Limb (tissue), 2 donors: ENCODE measurements at regions not wholly inside any gene's neighbourhood (a gene's known extent, or its start where the extent isn't known, plus 50 kb on each side); places are given as distances from the start of the nearest gene placed in this dataset.
"Not testable (repeated sequence)": the region's sequence is repeated elsewhere in the genome, so short reads cannot be mapped to it uniquely, and the experiment has no call there.

Source experiments
- DNase-seq, 2 donors: peaks; one replicate each; pipeline ENCODE4 v3.0.0-alpha.2; 2016; ENCODE audit errors: extremely low spot score in 2 of 2

DNA sequence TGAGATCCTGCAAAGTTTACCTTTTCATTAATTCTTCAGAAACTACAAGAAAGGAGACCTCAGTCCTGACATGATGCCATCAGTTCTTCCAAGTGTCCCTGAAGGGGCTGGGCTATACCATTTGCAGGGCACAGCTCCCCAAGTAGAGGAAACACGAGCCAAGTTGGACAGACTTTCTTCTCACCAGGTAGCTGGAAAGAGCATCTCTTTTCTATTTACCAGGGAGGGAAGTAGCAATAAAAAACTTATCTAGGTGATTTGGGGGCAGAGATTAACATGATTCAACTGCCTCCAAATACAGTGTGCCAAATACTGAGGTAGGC lies 103.9 kb upstream of the KCND3 start:
- DNase-seq: no peak

DNA sequence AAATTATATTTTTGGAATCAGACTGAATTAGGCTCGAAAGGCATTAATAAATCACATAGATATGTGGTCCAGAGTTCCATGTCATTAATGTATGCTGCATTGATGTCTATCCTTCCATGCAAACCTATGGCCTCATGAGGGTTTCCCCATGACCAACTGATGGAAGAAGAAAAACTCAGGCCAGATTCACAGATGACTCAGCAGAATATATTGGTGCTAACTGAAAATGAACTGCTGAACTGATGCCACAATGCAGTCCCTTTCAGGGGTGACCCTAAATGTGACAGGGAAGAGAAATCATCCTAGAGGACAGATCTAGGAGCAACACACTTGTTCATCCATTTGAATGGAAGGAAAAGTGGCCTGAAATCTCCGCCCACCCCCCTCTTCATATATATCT lies 110.5 kb upstream of the KCND3 start:
- no peak for DNase-seq

DNA sequence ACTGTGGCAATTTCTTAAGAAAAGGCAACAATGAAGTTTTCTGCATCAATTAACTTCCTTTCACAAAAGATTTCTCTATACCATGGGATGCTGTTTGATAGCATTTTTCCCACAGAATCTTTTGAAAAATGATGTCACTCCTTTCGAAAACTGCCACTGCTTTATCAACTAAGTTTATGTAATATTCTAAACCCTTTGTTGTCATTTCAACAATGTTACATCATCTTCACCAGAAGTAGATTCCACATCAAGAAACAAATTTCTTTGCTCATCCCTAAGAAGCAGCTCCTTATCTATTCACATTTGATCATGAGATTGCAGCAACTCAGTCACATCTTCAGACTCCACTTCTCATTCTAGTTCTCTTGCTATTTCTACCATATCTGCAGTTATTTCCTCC lies 116.1 kb upstream of the KCND3 start:
- no peak for DNase-seq

DNA sequence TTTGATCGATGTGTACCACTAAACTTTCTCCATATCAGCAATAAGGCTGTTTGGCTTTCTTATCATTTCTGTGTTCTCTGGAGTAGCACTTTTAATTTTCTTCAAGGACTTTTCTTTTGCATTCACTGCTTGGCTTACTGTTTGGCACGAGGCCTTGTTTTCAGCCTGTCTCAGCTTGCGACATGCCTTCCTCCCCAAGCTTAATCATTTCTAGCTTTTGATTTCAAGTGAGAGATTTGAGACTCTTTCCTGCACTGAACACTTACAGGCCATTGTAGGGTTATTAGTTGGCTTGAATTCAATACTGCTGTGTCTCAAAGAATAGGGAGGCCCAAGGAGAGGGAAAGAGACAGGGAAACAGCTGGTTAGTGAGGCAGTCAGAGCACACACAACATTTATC lies 120.6 kb upstream of the KCND3 start:
- no peak for DNase-seq

DNA sequence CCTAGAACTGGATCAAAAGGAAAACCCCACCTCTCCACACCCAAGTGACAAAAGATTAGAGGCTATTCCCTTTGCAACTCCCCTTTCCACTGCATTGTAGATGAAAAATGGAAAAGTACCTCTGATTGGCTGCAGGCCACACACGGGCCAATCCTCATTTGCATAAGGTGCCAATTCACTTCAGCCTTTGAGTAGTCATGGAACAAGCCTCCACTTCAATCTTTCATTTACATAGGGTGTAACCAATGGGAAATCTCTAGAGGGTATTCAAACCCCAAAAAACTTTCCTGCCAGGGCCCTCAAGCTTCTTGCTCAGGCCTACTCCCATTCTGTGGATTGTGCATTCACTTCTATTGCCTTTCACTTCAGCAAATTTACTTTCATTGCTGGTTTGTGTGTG lies 122.3 kb upstream of the KCND3 start:
- DNase-seq: no peak

DNA sequence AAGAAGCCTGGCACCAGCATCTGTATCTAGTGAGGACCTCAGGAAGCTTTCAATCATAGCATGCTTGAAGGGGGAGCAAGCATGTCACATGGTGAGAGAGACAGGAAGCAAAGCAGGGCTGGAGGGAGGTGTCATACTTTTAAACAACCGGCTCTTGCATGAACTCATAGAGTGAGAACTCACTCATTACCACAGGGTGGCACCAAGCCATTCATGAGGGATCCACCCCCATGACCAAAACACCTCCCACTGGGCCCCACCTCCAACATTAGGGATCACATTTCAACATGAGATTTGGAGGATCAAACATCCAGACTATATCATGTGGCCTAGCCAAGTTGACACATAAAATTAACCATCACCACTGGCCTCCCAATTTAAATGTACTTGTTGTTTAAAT lies 125.1 kb upstream of the KCND3 start:
- DNase-seq: no peak

DNA sequence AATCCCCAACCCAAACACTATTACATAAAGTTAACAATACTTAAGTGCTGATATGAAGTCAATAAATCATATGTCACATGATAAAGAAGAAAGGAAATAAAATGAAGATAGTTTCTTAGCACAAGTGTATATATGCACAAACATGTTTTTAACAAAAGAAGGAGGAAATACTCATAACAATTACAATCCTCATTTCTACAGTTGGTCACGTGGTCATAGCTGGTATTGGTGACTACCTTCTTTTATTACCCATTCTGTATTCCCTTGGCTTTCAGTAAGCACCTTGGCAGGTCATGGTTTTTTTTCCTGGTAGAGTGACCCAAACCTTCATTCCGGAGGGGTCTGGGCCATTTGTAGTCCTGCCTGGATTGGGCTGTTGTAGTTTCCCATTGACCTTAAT lies 137.1 kb upstream of the KCND3 start:
- DNase-seq: no peak

DNA sequence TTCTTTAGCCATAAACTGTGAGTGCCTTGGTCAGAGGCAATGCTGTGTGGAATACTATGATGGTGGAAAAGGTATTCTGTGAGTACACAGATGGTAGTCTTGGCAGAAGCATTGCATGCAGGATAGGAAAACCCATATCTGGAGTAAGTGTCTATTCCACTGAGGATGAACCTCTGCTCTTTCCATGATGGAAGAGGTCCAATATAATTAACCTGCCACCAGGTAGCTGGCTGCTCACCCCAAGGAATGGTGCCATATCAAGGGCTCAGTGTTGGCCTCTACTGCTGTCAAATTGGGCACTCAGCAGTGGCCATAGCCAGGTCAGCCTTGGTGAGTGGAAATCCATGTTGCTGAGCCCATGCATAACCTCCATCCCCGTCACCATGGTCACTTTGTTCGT lies 138.1 kb upstream of the KCND3 start:
- DNase-seq: not testable (repeated sequence)

DNA sequence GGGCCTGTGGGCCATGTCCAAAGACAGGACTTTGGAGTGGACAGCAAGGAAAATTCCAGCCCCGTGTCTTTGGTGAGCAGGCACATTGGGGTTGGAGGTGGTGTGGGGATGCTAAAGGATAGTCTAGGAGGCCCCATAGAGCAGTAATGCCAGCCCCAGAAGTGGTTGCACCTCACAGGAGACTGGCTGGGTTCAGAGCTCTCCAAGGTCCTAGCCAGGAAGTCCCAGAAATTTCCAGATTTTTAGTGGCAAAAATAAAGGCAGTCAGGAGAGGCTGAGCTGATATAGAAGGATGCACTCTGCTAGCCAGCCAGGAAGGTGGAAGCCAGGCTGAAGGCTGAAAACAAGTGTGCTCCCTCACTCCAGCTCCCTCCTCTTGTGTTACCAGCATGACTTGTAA lies 144.0 kb upstream of the KCND3 start:
- no peak for DNase-seq

DNA sequence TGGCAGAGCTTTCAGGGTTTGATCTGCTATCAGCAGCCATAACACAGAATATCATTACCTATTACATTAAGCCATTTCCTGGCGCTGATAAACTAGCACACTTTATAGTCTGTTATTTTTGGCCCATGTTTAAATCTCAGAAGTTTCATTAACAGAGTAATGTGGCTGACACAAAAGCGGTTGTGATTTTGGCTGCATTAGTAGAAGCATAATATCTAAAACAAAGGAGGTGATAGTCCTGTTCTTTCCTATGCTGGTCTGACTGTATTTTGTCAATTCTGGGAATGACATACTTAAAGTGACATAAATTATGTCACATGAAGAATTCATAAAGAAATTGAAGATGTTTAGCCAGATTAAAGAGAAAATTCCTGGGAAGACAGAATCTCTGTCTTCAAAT lies 151.3 kb upstream of the KCND3 start:
- DNase-seq: no peak

DNA sequence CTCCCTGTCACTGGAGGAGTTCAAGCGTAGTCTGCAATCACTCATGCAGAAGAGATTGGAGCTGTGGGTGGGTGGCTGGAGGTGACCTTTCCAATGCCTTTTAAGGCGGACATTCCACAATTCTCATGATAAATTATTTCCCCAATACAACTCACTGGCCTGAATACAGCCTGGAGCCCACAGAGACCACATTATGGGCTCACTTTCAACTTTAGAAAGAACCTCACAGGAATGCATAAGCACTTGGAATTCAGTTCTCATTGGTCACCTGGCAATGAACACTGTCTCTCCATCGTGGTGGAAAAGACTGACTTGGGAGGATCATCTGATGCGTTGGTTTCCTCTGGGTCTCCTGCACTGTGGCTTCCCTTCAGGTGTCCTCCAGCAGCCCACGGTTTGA lies 151.8 kb upstream of the KCND3 start:
- no peak for DNase-seq

DNA sequence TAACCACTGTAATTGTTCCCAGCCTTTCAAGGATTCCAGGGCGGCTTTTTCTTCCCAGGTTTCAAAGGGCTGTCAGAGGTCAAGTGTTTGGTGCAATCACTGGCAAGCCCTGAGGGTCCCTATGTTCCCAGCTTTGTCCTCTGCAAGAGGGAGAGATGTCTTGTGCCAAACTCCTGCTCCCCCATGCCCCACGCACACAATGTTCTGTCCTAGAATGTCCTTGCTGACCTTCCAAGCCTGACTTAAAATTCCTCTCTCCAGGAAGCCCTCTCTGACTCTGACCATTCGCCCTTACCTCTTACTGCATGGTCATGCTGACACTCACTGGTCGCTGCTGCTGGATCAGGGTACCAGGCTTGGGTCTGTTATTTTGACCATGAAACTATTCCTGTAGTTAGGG lies 152.5 kb upstream of the KCND3 start:
- DNase-seq: no peak

DNA sequence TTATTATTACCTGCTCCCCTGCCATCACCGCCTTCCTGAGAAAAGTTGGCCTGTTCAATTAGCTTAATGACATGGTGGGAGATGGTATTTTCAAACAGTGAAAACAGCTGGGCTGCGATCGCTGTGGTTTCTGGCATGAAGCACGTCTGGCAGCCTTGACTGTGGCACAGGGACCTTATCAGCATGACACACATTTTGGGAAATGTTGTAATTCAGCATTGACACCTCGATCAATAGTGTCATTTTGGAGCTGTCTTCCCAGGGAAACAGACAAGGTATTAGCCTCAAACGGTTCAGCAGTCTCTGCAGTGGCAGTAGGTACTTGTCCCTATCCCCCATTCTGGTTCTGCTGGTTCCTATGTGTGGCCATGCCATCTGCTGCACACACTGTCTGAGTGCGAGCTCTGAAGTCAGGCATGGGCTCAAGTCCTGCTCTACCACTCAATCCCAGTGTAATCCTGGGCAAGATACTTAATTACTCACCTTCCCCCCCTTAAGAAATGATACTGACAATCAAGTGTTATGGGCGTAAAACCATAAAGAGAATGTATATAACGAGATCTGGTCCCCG lies 154.5 kb upstream of the KCND3 start:
- no peak for DNase-seq

DNA sequence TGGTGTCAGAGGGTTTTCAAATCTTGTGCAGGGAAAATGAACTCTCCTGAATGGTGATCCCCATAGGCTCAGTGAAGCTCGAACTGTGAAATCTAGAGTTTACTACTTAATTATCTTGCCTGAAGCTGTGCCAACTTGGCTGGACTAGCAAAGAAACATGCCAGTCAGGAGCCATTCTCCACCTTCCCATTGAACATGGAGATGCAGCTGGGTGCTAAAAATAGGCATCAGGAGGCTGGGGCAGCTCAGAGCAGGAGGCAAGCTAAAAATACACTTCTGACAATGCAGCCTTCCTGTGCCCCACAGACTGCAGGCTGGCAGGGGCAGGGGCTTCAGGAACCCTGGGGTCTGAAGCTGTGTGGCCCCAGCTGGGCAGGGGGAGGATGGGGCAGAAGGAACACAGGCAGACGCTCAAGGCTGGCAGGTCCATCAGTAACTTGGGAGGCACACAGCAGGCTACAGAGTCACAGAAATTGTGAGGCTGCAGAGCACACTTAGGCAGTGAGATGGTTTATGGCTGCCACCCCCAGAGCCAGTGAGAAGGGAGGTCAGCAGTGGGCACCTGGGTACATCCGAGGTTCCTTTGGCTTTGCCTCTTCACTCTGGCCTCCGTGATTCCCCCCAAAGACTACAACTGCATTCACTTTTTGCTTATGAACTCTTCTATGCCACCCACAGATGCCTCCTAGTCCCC lies 155.4 kb upstream of the KCND3 start:
- no peak for DNase-seq

DNA sequence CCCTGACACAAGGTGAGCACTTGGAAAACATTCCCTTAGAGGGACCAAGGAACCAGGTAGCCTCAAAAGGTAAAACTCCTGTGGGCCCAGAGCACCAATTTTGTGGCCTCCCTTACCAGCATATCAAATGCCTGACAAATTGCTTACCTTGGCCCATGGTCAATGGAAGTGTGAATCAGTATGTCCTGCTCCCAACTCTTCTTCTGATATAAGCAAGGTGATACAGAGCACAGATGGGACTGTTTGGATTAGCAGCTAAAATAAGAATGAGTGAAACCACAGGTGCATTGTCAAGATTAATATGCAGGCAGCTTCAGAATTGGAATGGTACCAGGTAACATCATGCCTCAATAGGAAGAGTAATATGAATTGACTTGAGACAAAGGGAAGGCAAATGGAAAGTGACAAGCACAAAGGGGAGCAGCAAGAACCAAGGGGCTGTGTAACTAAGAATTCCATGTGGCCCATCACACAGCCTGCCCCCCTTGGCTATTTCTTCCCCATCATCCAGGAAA lies 156.8 kb upstream of the KCND3 start:
- DNase-seq: no peak

DNA sequence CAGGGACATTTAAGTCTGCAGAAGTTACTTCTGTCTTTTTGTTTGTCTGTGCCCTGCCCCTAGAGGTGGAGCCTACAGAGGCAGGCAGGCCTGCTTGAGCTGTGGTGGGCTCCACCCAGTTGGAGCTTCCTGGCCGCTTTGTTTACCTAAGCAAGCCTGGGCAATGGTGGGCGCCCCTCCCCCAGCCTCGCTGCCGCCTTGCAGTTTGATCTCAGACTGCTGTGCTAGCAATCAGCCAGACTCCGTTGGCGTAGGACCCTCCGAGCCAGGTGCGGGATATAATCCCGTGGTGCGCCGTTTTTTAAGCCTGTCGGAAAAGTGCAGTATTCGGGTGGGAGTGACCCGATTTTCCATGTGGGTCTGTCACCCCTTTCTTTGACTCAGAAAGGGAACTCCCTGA lies 170.7 kb upstream of the KCND3 start:
- not testable (repeated sequence) for DNase-seq

DNA sequence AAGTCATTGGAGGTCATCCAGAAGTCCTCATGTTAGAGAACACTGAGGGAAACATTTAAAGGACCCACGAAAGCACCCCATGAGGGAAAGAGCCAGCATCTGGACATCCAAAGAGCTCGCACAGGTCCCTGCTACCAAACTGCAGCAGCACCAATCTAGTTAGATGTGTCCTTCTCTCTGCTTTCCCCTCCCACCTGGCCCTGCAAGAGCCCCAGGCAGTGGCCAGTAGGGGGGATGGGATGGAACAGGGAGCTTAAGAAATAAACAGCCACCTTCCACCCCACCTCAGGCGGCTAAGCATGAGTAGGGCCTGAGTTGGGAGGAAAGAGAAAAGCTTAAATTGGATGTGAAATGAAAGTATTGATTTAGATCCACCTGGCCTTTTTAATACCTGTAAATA lies 175.9 kb upstream of the KCND3 start:
- no peak for DNase-seq

DNA sequence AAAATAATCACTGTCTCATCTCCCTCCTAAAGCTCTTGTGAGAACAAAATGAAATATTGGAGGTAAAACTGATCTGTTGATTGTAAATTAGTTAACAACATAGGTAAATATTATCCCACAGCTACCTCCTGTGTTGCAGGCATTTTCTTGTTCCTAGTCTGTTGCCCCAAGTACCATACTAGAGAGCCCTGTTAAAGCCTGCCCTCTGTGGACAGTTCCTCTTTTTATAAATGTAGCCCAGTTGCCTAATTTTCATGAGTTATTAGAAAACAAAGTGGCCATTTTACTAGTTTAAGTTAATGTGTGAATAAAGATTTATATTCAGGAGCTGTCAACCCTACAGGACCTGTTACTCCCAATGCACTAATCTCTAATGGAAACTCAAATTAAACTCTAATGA lies 180.0 kb upstream of the KCND3 start:
- DNase-seq: no peak

DNA sequence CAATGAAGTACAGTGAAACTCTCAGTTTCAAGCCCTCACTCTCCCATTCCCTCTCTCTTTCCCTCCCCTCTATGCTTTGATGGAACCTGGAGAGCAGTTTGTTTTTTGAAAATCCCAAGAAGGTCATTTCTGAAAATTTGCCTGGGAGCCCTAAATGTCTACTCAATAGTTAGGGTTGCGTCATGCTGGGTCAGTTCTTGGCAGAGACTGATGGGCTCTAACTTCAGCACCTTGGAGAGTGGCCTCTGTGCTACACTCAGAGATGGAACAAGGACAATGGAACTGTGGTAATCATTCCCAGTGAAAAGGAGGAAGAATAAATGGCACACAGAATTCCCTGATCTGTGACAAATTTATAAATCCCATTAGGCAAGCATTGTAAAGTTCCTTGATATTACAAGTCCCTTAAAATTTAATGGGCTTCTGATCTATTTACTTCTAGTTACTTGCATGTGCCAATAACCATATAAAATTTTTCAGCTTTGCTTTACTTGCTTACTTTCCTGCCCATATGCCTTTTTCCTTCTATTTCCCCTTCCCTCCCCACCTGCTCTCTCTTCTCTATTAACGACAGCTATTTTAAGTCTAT lies 182.9 kb upstream of the KCND3 start:
- peak; percentile 38 to 50 for DNase-seq

DNA sequence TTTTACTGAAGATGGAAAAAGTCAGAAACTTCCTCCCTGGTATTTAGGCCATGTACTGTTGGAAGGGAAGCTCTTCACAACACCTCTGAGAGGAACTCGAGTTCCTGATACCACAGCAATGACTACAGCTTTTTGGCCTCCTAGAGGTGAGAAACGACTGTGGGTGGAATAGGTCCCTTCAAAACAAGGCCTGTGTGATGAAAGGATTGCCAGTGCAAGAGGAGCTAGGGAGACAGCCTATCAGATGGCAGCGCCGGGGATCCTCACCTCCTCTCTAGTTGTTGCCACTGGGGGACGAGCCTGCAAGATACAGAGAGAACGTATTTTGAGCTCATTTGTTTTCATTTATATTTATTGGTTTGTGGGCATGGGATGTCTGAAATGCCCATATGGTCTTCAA lies 187.8 kb upstream of the KCND3 start:
- DNase-seq: no peak

DNA sequence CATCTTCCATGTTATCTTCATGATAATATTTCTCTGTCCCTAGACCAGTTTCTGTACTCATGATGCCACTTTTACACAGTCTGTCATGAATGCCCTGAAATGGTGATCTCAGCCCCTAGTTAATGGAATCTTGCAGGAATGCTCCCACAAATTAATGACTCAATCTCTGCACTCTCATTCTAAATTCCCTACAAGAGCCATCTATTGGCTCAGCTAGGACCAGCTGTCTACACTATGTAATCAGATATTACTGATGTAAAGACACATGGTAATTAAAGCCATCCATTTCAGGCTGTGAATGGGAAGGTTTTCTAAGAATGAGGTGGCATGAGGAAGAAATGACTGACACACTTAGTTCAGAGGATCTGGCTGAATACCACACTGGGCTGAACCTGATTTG lies 199.1 kb upstream of the KCND3 start:
- DNase-seq: no peak

DNA sequence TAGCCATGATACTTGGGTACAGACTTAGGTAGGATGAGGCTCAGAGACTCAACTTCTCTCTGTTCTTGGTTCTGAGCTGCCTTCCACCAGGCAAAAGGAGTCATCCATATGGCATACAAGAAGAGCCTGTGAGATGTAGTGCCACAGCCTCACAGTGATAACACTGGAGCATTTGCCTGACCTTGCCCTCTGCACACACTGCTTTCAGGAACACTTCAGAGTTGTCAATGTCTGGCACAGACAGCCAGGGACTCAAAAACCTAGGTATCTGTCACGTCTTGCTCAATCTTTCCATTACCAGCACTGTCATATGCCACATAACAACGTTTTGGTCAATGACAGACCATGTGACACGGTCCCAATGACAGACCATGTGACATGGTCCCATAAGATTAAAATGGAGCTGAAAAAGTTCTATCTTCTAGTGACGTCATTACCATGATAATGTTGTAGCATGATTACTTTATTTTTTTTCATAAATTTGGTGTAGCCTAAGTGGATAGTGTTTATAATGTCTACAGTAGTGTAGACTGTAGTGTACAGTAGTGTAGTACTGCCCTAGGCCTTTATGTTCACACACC lies 199.9 kb upstream of the CTTNBP2NL start:
- DNase-seq: no peak

DNA sequence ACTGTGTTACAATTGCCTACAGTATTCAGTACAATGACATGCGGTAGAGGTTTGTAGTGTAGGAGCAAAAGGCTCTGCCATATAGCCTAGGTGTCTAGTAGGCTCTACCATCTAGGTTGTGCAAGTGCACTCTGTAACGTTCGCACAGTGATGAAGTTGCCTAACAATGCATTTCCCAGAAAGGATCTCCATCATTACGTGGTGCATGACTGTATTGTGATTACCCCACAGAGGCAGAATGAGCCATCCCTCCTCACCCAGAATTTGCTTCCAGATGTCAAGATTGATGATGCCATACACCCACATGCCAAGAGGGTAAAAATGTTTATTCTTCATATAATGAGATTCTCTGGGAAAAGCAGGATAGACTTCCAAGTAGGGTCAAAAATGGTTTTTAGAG lies 199.3 kb upstream of the CTTNBP2NL start:
- no peak for DNase-seq
